ENCODE measurements at regions not wholly inside any gene's neighbourhood (a gene's known extent, or its start where the extent isn't known, plus 50 kb on each side); places are given as distances from the start of the nearest gene placed in this dataset.

DNA sequence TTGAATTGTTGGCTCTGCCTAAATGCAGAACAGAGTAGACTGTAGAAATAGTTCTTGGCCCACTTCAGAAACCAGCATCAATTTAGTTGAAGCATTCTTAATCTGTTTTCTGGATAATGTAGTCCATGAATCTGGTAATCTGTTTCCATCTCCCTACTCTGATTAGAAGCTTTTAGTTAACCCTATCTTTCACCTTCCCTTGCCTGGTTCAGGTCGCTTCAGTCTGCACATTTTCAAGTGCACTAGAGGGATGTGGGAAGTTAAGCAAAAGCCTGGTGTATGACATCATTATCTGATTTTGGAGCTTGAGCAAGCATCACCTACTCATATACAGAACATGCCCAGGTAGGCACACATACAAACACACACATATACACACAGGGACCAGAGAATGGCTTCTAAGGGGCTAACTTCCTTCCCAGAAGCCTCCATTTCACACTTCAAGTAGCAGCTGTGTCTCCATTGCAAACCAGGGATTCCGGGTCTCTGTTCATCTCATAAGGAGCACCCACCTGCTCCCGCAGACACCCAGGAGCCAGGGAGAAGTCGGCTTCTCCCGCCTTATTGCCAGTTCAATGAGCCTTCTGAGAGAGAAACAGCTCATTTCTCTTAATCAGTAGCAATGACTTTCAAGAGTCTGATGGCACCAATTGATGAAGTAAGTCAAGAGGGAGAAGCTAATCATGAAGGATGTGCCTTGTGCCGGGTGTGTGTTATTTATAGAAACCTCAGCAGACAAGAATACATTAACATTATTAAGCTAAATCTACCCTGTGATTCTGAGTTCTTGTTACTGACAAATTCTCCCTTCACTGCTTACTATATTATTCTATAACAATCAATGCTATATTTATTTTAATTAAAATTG is 347.9 kb upstream of the STAC start:
- TF ChIP-seq, protein P1, sequence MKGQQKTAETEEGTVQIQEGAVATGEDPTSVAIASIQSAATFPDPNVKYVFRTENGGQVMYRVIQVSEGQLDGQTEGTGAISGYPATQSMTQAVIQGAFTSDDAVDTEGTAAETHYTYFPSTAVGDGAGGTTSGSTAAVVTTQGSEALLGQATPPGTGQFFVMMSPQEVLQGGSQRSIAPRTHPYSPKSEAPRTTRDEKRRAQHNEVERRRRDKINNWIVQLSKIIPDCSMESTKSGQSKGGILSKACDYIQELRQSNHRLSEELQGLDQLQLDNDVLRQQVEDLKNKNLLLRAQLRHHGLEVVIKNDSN (IDR thresholded peaks at IDR 0.05; ENCODE audit: borderline replicate concordance, low read depth), result no peak
- TF ChIP-seq, protein P2, sequence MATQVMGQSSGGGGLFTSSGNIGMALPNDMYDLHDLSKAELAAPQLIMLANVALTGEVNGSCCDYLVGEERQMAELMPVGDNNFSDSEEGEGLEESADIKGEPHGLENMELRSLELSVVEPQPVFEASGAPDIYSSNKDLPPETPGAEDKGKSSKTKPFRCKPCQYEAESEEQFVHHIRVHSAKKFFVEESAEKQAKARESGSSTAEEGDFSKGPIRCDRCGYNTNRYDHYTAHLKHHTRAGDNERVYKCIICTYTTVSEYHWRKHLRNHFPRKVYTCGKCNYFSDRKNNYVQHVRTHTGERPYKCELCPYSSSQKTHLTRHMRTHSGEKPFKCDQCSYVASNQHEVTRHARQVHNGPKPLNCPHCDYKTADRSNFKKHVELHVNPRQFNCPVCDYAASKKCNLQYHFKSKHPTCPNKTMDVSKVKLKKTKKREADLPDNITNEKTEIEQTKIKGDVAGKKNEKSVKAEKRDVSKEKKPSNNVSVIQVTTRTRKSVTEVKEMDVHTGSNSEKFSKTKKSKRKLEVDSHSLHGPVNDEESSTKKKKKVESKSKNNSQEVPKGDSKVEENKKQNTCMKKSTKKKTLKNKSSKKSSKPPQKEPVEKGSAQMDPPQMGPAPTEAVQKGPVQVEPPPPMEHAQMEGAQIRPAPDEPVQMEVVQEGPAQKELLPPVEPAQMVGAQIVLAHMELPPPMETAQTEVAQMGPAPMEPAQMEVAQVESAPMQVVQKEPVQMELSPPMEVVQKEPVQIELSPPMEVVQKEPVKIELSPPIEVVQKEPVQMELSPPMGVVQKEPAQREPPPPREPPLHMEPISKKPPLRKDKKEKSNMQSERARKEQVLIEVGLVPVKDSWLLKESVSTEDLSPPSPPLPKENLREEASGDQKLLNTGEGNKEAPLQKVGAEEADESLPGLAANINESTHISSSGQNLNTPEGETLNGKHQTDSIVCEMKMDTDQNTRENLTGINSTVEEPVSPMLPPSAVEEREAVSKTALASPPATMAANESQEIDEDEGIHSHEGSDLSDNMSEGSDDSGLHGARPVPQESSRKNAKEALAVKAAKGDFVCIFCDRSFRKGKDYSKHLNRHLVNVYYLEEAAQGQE (IDR thresholded peaks at IDR 0.05; ENCODE audit: low read depth, low read length), result no peak
- TF ChIP-seq, protein P3, sequence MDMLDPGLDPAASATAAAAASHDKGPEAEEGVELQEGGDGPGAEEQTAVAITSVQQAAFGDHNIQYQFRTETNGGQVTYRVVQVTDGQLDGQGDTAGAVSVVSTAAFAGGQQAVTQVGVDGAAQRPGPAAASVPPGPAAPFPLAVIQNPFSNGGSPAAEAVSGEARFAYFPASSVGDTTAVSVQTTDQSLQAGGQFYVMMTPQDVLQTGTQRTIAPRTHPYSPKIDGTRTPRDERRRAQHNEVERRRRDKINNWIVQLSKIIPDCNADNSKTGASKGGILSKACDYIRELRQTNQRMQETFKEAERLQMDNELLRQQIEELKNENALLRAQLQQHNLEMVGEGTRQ (IDR thresholded peaks at IDR 0.05; ENCODE audit: borderline replicate concordance, low read depth, low read length), result no peak
